Upper lobe of right lung (tissue), 1 donor: ENCODE measurements at regions not wholly inside any gene's neighbourhood (a gene's known extent, or its start where the extent isn't known, plus 50 kb on each side); places are given as distances from the start of the nearest gene placed in this dataset.

Experiments
- ATAC-seq: fragments of 200-7000 bp; cut with Tn5 transposase; one replicate; pipeline ENCODE4 v1.9.1; 2020; ENCODE audit warnings: mild to moderate bottlenecking, moderate library complexity
- DNase-seq: peaks from one replicate; pipeline ENCODE4 v3.0.0-alpha.2; 2020
- H3K27ac ChIP-seq: fragments of 200-600 bp; one replicate; pipeline ENCODE4 v1.8.0; 2022
- H3K27me3 ChIP-seq: fragments of 200-600 bp; one replicate; pipeline ENCODE4 v1.8.0; 2022; ENCODE audit warnings: mild to moderate bottlenecking
- H3K36me3 ChIP-seq: fragments of 200-600 bp; one replicate; pipeline ENCODE4 v1.8.0; 2022
- H3K4me1 ChIP-seq: fragments of 200-600 bp; one replicate; pipeline ENCODE4 v1.8.0; 2022
- H3K4me3 ChIP-seq: fragments of 200-600 bp; one replicate; pipeline ENCODE4 v1.8.0; 2022; ENCODE audit warnings: mild to moderate bottlenecking
- H3K9me3 ChIP-seq: fragments of 200-600 bp; one replicate; pipeline ENCODE4 v1.8.0; 2022
- CTCF ChIP-seq: fragments of 200-600 bp; IDR thresholded peaks from one replicate; pipeline ENCODE4 v1.8.0; 2022; ENCODE audit warnings: antibody characterized with exemption
- intact Hi-C: fragments of 100-400 bp; cut with DNase I; formaldehyde crosslinking; loops from one replicate; pipeline ENCODE4 v1.11.0; 2022
- donor health status: DM: no; HTN: yes; CAD: no; lungs with severe emphysema.

GRCh38 chr4:63620271-63620670, 789.0 kb downstream of the TECRL start:
- no peak for TF ChIP-seq CTCF
- DNase-seq: no peak

GRCh38 chr4:63619771-63620170, 789.5 kb downstream of the TECRL start:
- H3K27ac ChIP-seq: no peak overlapping the region
- H3K4me1 ChIP-seq: no peaks in the 10 kb centered on the region
- no peak overlapping the region for H3K4me3 ChIP-seq
- TF ChIP-seq CTCF: no peak
- no peak for DNase-seq
- H3K36me3 ChIP-seq: no peaks in the 10 kb centered on the region
- ATAC-seq: no peak
- no peaks in the 10 kb centered on the region for H3K9me3 ChIP-seq
- no peaks in the 10 kb centered on the region for H3K27me3 ChIP-seq
- intact Hi-C loops: no loop called here

More at GRCh38 chr4:63620271-63620670, 789.0 kb downstream of the TECRL start:
- intact Hi-C loops: no loop called here
- Histone ChIP-seq H3K27ac (no peak overlapping the region), H3K4me1 (no peaks in the 10 kb centered on the region), H3K9me3 (no peaks in the 10 kb centered on the region), H3K36me3 (no peaks in the 10 kb centered on the region), H3K4me3 (no peak overlapping the region), H3K27me3 (no peaks in the 10 kb centered on the region)
- no peak for ATAC-seq

GRCh38 chr4:63618883-63619718, 790.1 kb downstream of the TECRL start:
- no peak for TF ChIP-seq CTCF
- no peaks in the 10 kb centered on the region for H3K4me1 ChIP-seq
- no peaks in the 10 kb centered on the region for H3K27me3 ChIP-seq
- H3K27ac ChIP-seq: no peak overlapping the region
- no peak overlapping the region for H3K4me3 ChIP-seq
- H3K9me3 ChIP-seq: no peaks in the 10 kb centered on the region
- intact Hi-C loops: no loop called here
- ATAC-seq: no peak
- no peaks in the 10 kb centered on the region for H3K36me3 ChIP-seq
- DNase-seq: no peak

- H3K36me3 ChIP-seq: no peaks in the 10 kb centered on the region
- DNase-seq: no peak
- H3K27ac ChIP-seq: no peak overlapping the region
- intact Hi-C loops: no loop called here
- no peak for ATAC-seq
- no peaks in the 10 kb centered on the region for H3K27me3 ChIP-seq
- H3K4me1 ChIP-seq: no peaks in the 10 kb centered on the region
- TF ChIP-seq CTCF: no peak
- H3K9me3 ChIP-seq: no peaks in the 10 kb centered on the region
- H3K4me3 ChIP-seq: no peak overlapping the region
Observed at GRCh38 chr4:63607169-63607872, 801.9 kb downstream of the TECRL start.

GRCh38 chr4:63589796-63590195, 819.5 kb downstream of the TECRL start:
- Histone ChIP-seq H3K9me3 (no peaks in the 10 kb centered on the region), H3K4me3 (no peak overlapping the region), H3K27ac (no peak overlapping the region), H3K36me3 (no peaks in the 10 kb centered on the region), H3K27me3 (no peaks in the 10 kb centered on the region), H3K4me1 (no peaks in the 10 kb centered on the region)
- DNase-seq: no peak
- intact Hi-C loops: no loop called here
- ATAC-seq: no peak
- no peak for TF ChIP-seq CTCF
